Mammary epithelial cell (primary cell): ENCODE measurements at regions not wholly inside any gene's neighbourhood (a gene's known extent, or its start where the extent isn't known, plus 50 kb on each side); places are given as distances from the start of the nearest gene placed in this dataset.

Experiments
- CTCF ChIP-seq, 2 donors: IDR thresholded peaks in 1 of 2; conservative IDR thresholded peaks in 1 of 2; 2 replicates each; pipeline ENCODE4 v1.5.1; 2011 to 2012; ENCODE audit warnings: inconsistent platforms in 2 of 2, low read length in 2 of 2, mild to moderate bottlenecking in 2 of 2, control low read depth in 1 of 2, low read depth in 1 of 2; ENCODE audit not compliant: insufficient read depth in 1 of 2; ENCODE audit errors: extremely low read depth in 1 of 2
- EZH2 ChIP-seq: IDR thresholded peaks from 2 replicates; pipeline ENCODE4 v1.6.1; 2012; ENCODE audit warnings: low read length, inconsistent platforms, borderline replicate concordance

- TF ChIP-seq CTCF (conservative IDR thresholded peaks at IDR 0.05 in 1 of 2, IDR thresholded peaks at IDR 0.05 in 1 of 2; ENCODE audit: extremely low read depth in 1 of 2, insufficient read depth in 1 of 2, low read depth in 1 of 2, low read length in 2 of 2), result no peak
- no peak for TF ChIP-seq EZH2
Measured at GRCh38 chr1:105516068-105516467, 1540.4 kb upstream of the PRMT6 start.
